ENCODE measurements at regions not wholly inside any gene's neighbourhood (a gene's known extent, or its start where the extent isn't known, plus 50 kb on each side); places are given as distances from the start of the nearest gene placed in this dataset.

GRCh38 chr5:153888781-153889180, 149.9 kb downstream of the FAM114A2 start:
- Histone ChIP-seq H3K4me3 (no peak overlapping the region), H3K27me3 (no peaks in the 10 kb centered on the region), H3K36me3 (replicated peaks; ENCODE audit: insufficient read depth, low read depth) (no peaks in the 10 kb centered on the region), H2AFZ (no peak overlapping the region), H4K20me1 (ENCODE audit: insufficient read depth, poor library complexity, severe bottlenecking) (no peaks in the 10 kb centered on the region), H3K27ac (no peak overlapping the region), H3K4me1 (ENCODE audit: insufficient read depth) (no peaks in the 10 kb centered on the region), H3K79me2 (no peaks in the 10 kb centered on the region), H3K9me3 (ENCODE audit: low read depth) (no peaks in the 10 kb centered on the region), H3K4me2 (no peak overlapping the region), H3K9me2 (replicated peaks; ENCODE audit: insufficient read depth) (no peaks in the 10 kb centered on the region)
- WGBS (ENCODE audit: low lambda C conversion rate, missing lambda C conversion rate), result 71% methylated on average over 5 of the region's 5 CpGs
- DNase-seq (ENCODE audit: low spot score), result no peak
- TF ChIP-seq EZH2 (IDR thresholded peaks at IDR 0.05; ENCODE audit: borderline replicate concordance) (no peak), CTCF (IDR thresholded peaks at IDR 0.05; ENCODE audit: poor library complexity) (no peak), EZH2phosphoT487 (IDR thresholded peaks at IDR 0.05; ENCODE audit: low read depth, severe bottlenecking, unreplicated experiment) (no peak)

- Histone ChIP-seq H3K9me2 (replicated peaks; ENCODE audit: insufficient read depth) (no peaks in the 10 kb centered on the region), H3K27me3 (no peaks in the 10 kb centered on the region), H4K20me1 (ENCODE audit: insufficient read depth, poor library complexity, severe bottlenecking) (no peaks in the 10 kb centered on the region), H3K4me3 (no peak overlapping the region), H3K36me3 (replicated peaks; ENCODE audit: insufficient read depth, low read depth) (no peaks in the 10 kb centered on the region), H3K27ac (no peak overlapping the region), H3K4me1 (ENCODE audit: insufficient read depth) (no peaks in the 10 kb centered on the region), H3K9me3 (ENCODE audit: low read depth) (no peaks in the 10 kb centered on the region), H3K4me2 (no peak overlapping the region), H2AFZ (no peak overlapping the region), H3K79me2 (no peaks in the 10 kb centered on the region)
- no peak for DNase-seq (ENCODE audit: low spot score)
- TF ChIP-seq EZH2phosphoT487 (IDR thresholded peaks at IDR 0.05; ENCODE audit: low read depth, severe bottlenecking, unreplicated experiment) (no peak), EZH2 (IDR thresholded peaks at IDR 0.05; ENCODE audit: borderline replicate concordance) (no peak), CTCF (IDR thresholded peaks at IDR 0.05; ENCODE audit: poor library complexity) (no peak)
- WGBS (ENCODE audit: low lambda C conversion rate, missing lambda C conversion rate), result 91% methylated on average over 3 of the region's 3 CpGs
These were observed 153.6 kb downstream of the FAM114A2 start for GRCh38 chr5:153885141-153885540.

- Histone ChIP-seq H3K36me3 (replicated peaks; ENCODE audit: insufficient read depth, low read depth) (no peaks in the 10 kb centered on the region), H4K20me1 (ENCODE audit: insufficient read depth, poor library complexity, severe bottlenecking) (no peaks in the 10 kb centered on the region), H3K27ac (no peak overlapping the region), H3K4me1 (ENCODE audit: insufficient read depth) (no peaks in the 10 kb centered on the region), H2AFZ (no peak overlapping the region), H3K9me2 (replicated peaks; ENCODE audit: insufficient read depth) (no peaks in the 10 kb centered on the region), H3K4me2 (no peak overlapping the region), H3K27me3 (no peaks in the 10 kb centered on the region), H3K4me3 (no peak overlapping the region), H3K9me3 (ENCODE audit: low read depth) (no peaks in the 10 kb centered on the region), H3K79me2 (no peaks in the 10 kb centered on the region)
- DNase-seq (ENCODE audit: low spot score), result no peak
- TF ChIP-seq EZH2phosphoT487 (IDR thresholded peaks at IDR 0.05; ENCODE audit: low read depth, severe bottlenecking, unreplicated experiment), result no peak
- no peak for TF ChIP-seq EZH2 (IDR thresholded peaks at IDR 0.05; ENCODE audit: borderline replicate concordance)
- TF ChIP-seq CTCF (IDR thresholded peaks at IDR 0.05; ENCODE audit: poor library complexity), result no peak
- WGBS (ENCODE audit: low lambda C conversion rate, missing lambda C conversion rate), result 95% methylated on average over 4 of the region's 4 CpGs
These were observed 154.1 kb downstream of the FAM114A2 start for GRCh38 chr5:153884612-153884957.

Data from hepatocyte (in vitro differentiated cells).